ENCODE measurements at regions not wholly inside any gene's neighbourhood (a gene's known extent, or its start where the extent isn't known, plus 50 kb on each side); places are given as distances from the start of the nearest gene placed in this dataset.

DNA sequence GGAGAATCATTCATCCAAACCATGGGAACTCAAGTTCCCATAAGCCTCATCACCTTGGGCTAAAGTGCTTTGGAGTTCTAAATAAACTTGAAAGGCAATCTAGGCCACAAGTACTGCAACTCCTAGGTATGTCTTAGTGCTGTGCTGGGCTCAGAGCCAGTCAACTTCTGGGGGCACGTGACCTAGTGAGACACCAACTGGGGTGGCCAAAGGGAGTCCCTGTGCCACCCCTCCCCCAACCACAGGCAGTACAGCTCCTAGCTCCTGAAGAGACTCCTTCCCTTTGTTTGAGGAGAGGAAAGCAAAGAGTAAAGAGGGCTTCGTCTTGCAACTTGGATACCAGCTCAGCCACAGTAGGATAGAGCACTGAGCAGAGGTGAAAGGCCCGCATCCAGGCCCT is 154.2 kb upstream of the IL1RAPL2 start:
- WGBS: 81% methylated on average over 3 of the region's 3 CpGs
- DNase-seq (ENCODE audit: low spot score): no peak
- H3K27me3 ChIP-seq (ENCODE audit: control insufficient read depth in 4 of 4, insufficient read depth in 4 of 4, low read length in 3 of 4): no peaks in the 10 kb centered on the region

DNA sequence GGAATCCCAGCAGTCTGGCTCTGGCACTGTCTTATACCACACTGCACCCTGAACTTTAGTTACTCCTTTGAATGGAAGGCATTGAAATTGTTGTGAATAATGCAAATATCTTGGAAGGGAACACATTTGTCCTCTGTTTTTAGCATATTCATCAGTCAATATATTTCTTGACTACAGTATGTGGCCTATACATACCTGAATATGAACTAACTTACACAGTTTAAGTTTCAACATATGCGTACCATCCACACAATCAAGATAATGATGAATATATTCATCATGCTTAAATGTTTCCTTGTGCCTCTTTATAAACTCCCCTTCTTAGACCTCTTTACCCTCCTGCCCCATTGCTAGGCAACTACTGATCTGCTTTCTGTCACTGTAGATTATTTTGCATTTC is 145.7 kb upstream of the ESX1 start:
- H3K9me3 ChIP-seq (ENCODE audit: control insufficient read depth in 4 of 4, low read length in 3 of 4): no peaks in the 10 kb centered on the region
- WGBS: 98% methylated on average over 1 of the region's 1 CpG
- no peaks in the 10 kb centered on the region for H3K27me3 ChIP-seq (ENCODE audit: control insufficient read depth in 4 of 4, insufficient read depth in 4 of 4, low read length in 3 of 4)
- no peak for TF ChIP-seq EGR1 (IDR thresholded peaks at IDR 0.05; ENCODE audit: low read depth in 2 of 2)
- TF ChIP-seq RAD21 (IDR thresholded peaks at IDR 0.05): no peak
- H3K9ac ChIP-seq (ENCODE audit: low read depth in 1 of 2, low read length in 2 of 2): no peak overlapping the region
- H3K4me3 ChIP-seq (ENCODE audit: low read depth in 1 of 3, low read length in 3 of 3): no peak overlapping the region
- no peaks in the 10 kb centered on the region for H3K4me1 ChIP-seq (ENCODE audit: control insufficient read depth in 4 of 4, insufficient read depth in 4 of 4, low read length in 3 of 4)
- no peak for DNase-seq (ENCODE audit: low spot score)
- no peak overlapping the region for H3K27ac ChIP-seq (ENCODE audit: low read depth in 1 of 2, low read length in 2 of 2)
- H3K36me3 ChIP-seq (ENCODE audit: control insufficient read depth in 4 of 4, insufficient read depth in 3 of 4, low read depth in 1 of 4, low read length in 3 of 4): no peaks in the 10 kb centered on the region

More for the DNA sequence above, 154.2 kb upstream of the IL1RAPL2 start:
- TF ChIP-seq, protein P1, sequence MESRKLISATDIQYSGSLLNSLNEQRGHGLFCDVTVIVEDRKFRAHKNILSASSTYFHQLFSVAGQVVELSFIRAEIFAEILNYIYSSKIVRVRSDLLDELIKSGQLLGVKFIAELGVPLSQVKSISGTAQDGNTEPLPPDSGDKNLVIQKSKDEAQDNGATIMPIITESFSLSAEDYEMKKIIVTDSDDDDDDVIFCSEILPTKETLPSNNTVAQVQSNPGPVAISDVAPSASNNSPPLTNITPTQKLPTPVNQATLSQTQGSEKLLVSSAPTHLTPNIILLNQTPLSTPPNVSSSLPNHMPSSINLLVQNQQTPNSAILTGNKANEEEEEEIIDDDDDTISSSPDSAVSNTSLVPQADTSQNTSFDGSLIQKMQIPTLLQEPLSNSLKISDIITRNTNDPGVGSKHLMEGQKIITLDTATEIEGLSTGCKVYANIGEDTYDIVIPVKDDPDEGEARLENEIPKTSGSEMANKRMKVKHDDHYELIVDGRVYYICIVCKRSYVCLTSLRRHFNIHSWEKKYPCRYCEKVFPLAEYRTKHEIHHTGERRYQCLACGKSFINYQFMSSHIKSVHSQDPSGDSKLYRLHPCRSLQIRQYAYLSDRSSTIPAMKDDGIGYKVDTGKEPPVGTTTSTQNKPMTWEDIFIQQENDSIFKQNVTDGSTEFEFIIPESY (IDR thresholded peaks at IDR 0.05): no peak
- TF ChIP-seq, protein P2, sequence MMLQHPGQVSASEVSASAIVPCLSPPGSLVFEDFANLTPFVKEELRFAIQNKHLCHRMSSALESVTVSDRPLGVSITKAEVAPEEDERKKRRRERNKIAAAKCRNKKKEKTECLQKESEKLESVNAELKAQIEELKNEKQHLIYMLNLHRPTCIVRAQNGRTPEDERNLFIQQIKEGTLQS (IDR thresholded peaks at IDR 0.05): no peak
- TF ChIP-seq RAD21 (IDR thresholded peaks at IDR 0.05) (no peak), YY1 (IDR thresholded peaks at IDR 0.05) (no peak), JUND (IDR thresholded peaks at IDR 0.05) (no peak)
- TF ChIP-seq, protein P3, sequence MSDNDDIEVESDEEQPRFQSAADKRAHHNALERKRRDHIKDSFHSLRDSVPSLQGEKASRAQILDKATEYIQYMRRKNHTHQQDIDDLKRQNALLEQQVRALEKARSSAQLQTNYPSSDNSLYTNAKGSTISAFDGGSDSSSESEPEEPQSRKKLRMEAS (IDR thresholded peaks at IDR 0.05): no peak
- H3K9me3 ChIP-seq (ENCODE audit: control insufficient read depth in 4 of 4, low read length in 3 of 4): peaks cover 0 to 1% (median 0%) of the 10 kb centered on the region in 4 donors
- no peak overlapping the region for H3K9ac ChIP-seq (ENCODE audit: low read depth in 1 of 2, low read length in 2 of 2)
- H3K27ac ChIP-seq (ENCODE audit: low read depth in 1 of 2, low read length in 2 of 2): no peak overlapping the region
- H3K4me3 ChIP-seq (ENCODE audit: low read depth in 1 of 3, low read length in 3 of 3): no peak overlapping the region
- no peaks in the 10 kb centered on the region for H3K36me3 ChIP-seq (ENCODE audit: control insufficient read depth in 4 of 4, insufficient read depth in 3 of 4, low read depth in 1 of 4, low read length in 3 of 4)
- H3K4me1 ChIP-seq (ENCODE audit: control insufficient read depth in 4 of 4, insufficient read depth in 4 of 4, low read length in 3 of 4): no peaks in the 10 kb centered on the region

DNA sequence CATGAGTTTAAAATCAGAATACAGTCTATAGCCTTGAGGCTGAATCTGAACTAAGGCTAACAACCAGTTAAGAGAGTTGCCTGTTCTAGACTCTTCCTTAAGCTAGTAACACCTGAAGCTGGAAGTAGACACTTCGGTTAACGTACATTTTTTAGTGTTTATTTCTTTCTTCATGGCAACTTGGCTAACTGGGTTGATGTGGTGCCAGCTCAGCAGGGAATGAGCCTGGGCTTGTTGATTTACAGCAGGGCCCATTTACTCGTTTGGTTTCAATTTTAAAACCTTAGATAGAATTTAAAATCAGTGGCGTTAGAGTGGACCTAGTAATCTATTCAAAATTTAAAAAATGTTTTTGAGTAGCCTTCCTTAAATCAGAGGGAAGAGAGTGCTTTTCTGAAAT is 137.6 kb upstream of the ESX1 start:
- no peak for TF ChIP-seq JUND (IDR thresholded peaks at IDR 0.05)
- no peak for TF ChIP-seq GABPA (IDR thresholded peaks at IDR 0.05 in 1 of 2, conservative IDR thresholded peaks at IDR 0.05 in 1 of 2)
- TF ChIP-seq RAD21 (IDR thresholded peaks at IDR 0.05): no peak
- WGBS: 67% methylated on average over 4 of the region's 4 CpGs
- H3K4me1 ChIP-seq (ENCODE audit: control insufficient read depth in 4 of 4, insufficient read depth in 4 of 4, low read length in 3 of 4): no peaks in the 10 kb centered on the region
- H3K9me3 ChIP-seq (ENCODE audit: control insufficient read depth in 4 of 4, low read length in 3 of 4): no peaks in the 10 kb centered on the region
- no peak overlapping the region for H3K27ac ChIP-seq (ENCODE audit: low read depth in 1 of 2, low read length in 2 of 2)
- H3K27me3 ChIP-seq (ENCODE audit: control insufficient read depth in 4 of 4, insufficient read depth in 4 of 4, low read length in 3 of 4): no peaks in the 10 kb centered on the region
- H3K9ac ChIP-seq (ENCODE audit: low read depth in 1 of 2, low read length in 2 of 2): no peak overlapping the region
- no peak for DNase-seq (ENCODE audit: low spot score)
- H3K4me3 ChIP-seq (ENCODE audit: low read depth in 1 of 3, low read length in 3 of 3): no peak overlapping the region
- H3K36me3 ChIP-seq (ENCODE audit: control insufficient read depth in 4 of 4, insufficient read depth in 3 of 4, low read depth in 1 of 4, low read length in 3 of 4): no peaks in the 10 kb centered on the region

DNA sequence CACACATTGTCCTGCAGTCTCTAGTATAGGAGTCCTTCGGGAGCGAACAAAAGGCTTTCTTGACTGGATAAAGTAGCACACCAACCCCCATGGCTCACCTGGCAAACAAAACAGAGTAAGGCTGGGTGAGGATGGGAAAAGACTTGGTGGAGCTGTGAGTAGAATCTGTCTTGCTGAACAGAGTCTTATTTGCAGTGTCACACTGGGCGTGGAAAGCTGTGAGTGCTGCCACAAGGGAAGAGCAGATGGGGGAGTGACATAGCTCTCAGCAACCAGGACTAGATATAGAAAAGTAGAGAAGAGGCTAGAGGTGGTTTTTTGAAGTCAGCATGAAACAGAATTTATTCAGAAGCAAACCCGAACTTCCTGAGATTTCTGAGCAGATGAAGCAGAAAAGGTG is 137.2 kb upstream of the ESX1 start:
- 63% methylated on average over 4 of the region's 4 CpGs for WGBS
- Histone ChIP-seq H3K9me3 (ENCODE audit: control insufficient read depth in 4 of 4, low read length in 3 of 4) (no peaks in the 10 kb centered on the region), H3K4me1 (ENCODE audit: control insufficient read depth in 4 of 4, insufficient read depth in 4 of 4, low read length in 3 of 4) (no peaks in the 10 kb centered on the region), H3K36me3 (ENCODE audit: control insufficient read depth in 4 of 4, insufficient read depth in 3 of 4, low read depth in 1 of 4, low read length in 3 of 4) (no peaks in the 10 kb centered on the region), H3K27ac (ENCODE audit: low read depth in 1 of 2, low read length in 2 of 2) (no peak overlapping the region), H3K9ac (ENCODE audit: low read depth in 1 of 2, low read length in 2 of 2) (no peak overlapping the region), H3K4me3 (ENCODE audit: low read depth in 1 of 3, low read length in 3 of 3) (no peak overlapping the region), H3K27me3 (ENCODE audit: control insufficient read depth in 4 of 4, insufficient read depth in 4 of 4, low read length in 3 of 4) (no peaks in the 10 kb centered on the region)
- no peak for TF ChIP-seq FOXA2 (IDR thresholded peaks at IDR 0.05)
- TF ChIP-seq, protein P3 (IDR thresholded peaks at IDR 0.05): no peak
- TF ChIP-seq YY1 (IDR thresholded peaks at IDR 0.05): no peak
- DNase-seq (ENCODE audit: low spot score): no peak
